HAP-1 (cell line): ENCODE measurements at regions not wholly inside any gene's neighbourhood (a gene's known extent, or its start where the extent isn't known, plus 50 kb on each side); places are given as distances from the start of the nearest gene placed in this dataset.

Experiments
- DNase-seq, 2 experiments: peaks; one replicate each; pipeline ENCODE4 v3.0.0-alpha.2; 2016 to 2020; ENCODE audit warnings: low spot score in 2 of 2
- H3K27me3 ChIP-seq: fragments of 250-450 bp; sonication (Bioruptor Pico); 2 replicates; pipeline ENCODE4 v1.5.1; 2020; ENCODE audit warnings: low read depth, mild to moderate bottlenecking, moderate library complexity
- H3K36me3 ChIP-seq: fragments of 250-450 bp; sonication (Bioruptor Pico); replicated peaks from 2 replicates; pipeline ENCODE4 v1.5.1; 2020; ENCODE audit warnings: mild to moderate bottlenecking
- H3K4me1 ChIP-seq: fragments of 250-450 bp; sonication (Bioruptor Pico); 2 replicates; pipeline ENCODE4 v1.5.1; 2020; ENCODE audit warnings: mild to moderate bottlenecking
- H3K4me3 ChIP-seq: fragments of 250-450 bp; sonication (Bioruptor Pico); 2 replicates; pipeline ENCODE4 v1.5.1; 2020; ENCODE audit warnings: mild to moderate bottlenecking, moderate library complexity
- H3K9me3 ChIP-seq: fragments of 250-450 bp; sonication (Bioruptor Pico); 2 replicates; pipeline ENCODE4 v1.5.1; 2020; ENCODE audit warnings: mild to moderate bottlenecking, moderate library complexity
- in situ Hi-C: fragments of 300-500 bp; cut with MboI; formaldehyde crosslinking; loops from 3 replicates; pipeline ENCODE4 v1.14.3; 2020; ENCODE audit warnings: low sequenced_read_pairs, inconsistent platforms, mixed read lengths

GRCh38 chrX:150037041-150037440, 98.8 kb upstream of the EOLA2 start:
- no peak for DNase-seq
- in situ Hi-C loops = no loop called here
- no peaks in the 10 kb centered on the region for H3K9me3 ChIP-seq
- H3K4me3 ChIP-seq = no peak overlapping the region
- H3K4me1 ChIP-seq = no peaks in the 10 kb centered on the region
- 0 out of 2 replicates have a peak, but pooled peaks cover 4% of the 10 kb centered on the region for H3K27me3 ChIP-seq
- no peaks in the 10 kb centered on the region for H3K36me3 ChIP-seq

GRCh38 chrX:150038315-150038714, 100.0 kb upstream of the EOLA2 start:
- no peaks in the 10 kb centered on the region for H3K9me3 ChIP-seq
- 0 out of 2 replicates have a peak, but pooled peaks cover 4% of the 10 kb centered on the region for H3K27me3 ChIP-seq
- no peaks in the 10 kb centered on the region for H3K36me3 ChIP-seq
- DNase-seq = no peak
- in situ Hi-C loops = no loop called here
- H3K4me1 ChIP-seq = no peaks in the 10 kb centered on the region
- no peak overlapping the region for H3K4me3 ChIP-seq

- Histone ChIP-seq H3K9me3 (no peaks in the 10 kb centered on the region), H3K36me3 (no peaks in the 10 kb centered on the region), H3K4me1 (no peaks in the 10 kb centered on the region), H3K4me3 (no peak overlapping the region), H3K27me3 (0 out of 2 replicates have a peak, but pooled peaks cover 4% of the 10 kb centered on the region)
- in situ Hi-C loops = no loop called here
- no peak for DNase-seq
Measured at GRCh38 chrX:150038986-150039599, 100.8 kb upstream of the EOLA2 start.

DNA sequence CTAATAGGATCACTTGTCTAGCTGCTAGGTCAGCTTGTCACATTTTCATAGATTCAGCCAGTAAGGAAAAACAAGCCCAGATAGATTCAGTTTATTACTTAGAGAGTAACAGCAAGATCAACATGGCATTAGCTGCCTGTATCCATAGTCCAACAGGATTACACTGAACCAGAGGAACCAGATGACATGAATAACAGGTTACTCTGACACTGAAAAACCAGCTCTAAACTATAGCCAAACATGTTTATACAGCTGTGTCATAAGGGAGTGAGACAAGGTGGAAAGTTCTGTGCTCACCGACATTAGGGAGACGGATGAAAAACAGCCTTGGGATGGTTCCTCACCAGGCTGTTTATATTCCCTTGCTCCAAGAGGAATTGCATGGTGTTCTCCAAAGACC, 102.9 kb upstream of the EOLA2 start:
- Histone ChIP-seq H3K9me3 (no peaks in the 10 kb centered on the region), H3K27me3 (0 out of 2 replicates have a peak, but pooled peaks cover 4% of the 10 kb centered on the region), H3K36me3 (no peaks in the 10 kb centered on the region), H3K4me3 (no peak overlapping the region), H3K4me1 (no peaks in the 10 kb centered on the region)
- no peak for DNase-seq
- in situ Hi-C loops = no loop called here

DNA sequence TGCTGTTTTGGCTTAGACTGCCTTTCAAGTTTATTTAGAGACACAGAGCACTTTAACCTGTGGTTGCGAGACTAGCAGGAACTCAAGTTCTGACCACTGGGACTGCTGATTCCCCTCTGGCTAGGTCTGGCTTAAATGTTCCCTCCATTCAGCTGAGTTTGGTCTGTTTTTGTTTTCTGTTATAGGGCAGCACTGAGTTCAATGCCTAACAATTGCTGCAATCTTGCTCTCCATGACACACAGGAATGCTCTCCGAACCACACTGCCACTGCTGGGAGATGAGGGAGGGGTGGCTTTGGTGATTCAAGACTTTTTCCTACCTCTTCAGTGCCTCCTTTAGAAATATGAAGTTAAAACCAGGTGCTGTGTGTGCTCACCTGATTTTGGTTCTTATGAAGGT, 106.3 kb upstream of the EOLA2 start:
- Histone ChIP-seq H3K4me1 (no peaks in the 10 kb centered on the region), H3K27me3 (no peaks in the 10 kb centered on the region), H3K36me3 (no peaks in the 10 kb centered on the region), H3K4me3 (no peak overlapping the region), H3K9me3 (no peaks in the 10 kb centered on the region)
- no peak for DNase-seq
- in situ Hi-C loops = no loop called here

- Histone ChIP-seq H3K4me1 (no peaks in the 10 kb centered on the region), H3K36me3 (no peaks in the 10 kb centered on the region), H3K4me3 (no peak overlapping the region), H3K27me3 (no peaks in the 10 kb centered on the region), H3K9me3 (no peaks in the 10 kb centered on the region)
- no peak for DNase-seq
- in situ Hi-C loops = no loop called here
Measured at GRCh38 chrX:150047818-150048217, 109.5 kb upstream of the EOLA2 start.

DNA sequence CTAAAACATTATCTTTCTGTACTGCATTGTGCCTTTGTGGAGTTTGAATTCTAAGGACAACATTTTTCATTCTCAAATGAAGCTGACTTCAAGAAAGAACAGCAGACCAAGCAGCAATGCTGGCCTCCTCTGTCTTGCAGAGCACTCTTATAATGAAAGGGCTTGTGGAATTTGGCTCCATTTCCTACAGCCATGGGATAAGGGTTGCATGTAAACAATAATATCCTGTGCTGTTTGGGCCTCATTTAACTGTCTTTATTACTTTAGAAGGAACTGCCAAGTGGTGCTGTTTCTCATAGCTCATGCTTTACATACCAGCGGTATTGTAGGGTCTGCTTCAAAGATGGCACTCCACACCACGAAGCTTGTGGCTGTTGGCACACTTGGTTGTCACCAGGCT, 111.4 kb upstream of the EOLA2 start:
- Histone ChIP-seq H3K36me3 (no peaks in the 10 kb centered on the region), H3K4me1 (no peaks in the 10 kb centered on the region), H3K4me3 (no peak overlapping the region), H3K9me3 (no peaks in the 10 kb centered on the region), H3K27me3 (no peaks in the 10 kb centered on the region)
- in situ Hi-C loops = no loop called here
- DNase-seq = no peak

DNA sequence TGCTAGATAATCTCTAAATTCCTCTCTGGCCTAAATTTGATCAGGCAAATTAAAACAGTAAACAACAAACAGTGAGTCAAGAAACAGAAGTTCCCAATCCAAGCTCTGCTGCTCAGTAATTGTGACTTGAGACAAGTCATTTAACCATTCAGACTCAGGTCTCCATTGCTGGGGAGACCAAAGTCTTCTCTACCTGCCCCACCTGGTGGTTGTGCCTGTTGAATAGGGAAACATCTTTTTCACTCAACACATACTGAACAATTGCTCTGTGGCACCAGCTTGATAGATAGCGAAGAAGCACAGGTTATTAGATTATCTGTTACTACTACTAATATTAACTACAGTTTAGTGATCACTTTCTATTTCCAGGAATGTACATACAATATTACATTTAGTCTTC, 112.1 kb upstream of the EOLA2 start:
- H3K4me1 ChIP-seq = no peaks in the 10 kb centered on the region
- in situ Hi-C loops = no loop called here
- no peak for DNase-seq
- no peak overlapping the region for H3K4me3 ChIP-seq
- H3K36me3 ChIP-seq = no peaks in the 10 kb centered on the region
- H3K9me3 ChIP-seq = no peaks in the 10 kb centered on the region
- no peaks in the 10 kb centered on the region for H3K27me3 ChIP-seq

DNA sequence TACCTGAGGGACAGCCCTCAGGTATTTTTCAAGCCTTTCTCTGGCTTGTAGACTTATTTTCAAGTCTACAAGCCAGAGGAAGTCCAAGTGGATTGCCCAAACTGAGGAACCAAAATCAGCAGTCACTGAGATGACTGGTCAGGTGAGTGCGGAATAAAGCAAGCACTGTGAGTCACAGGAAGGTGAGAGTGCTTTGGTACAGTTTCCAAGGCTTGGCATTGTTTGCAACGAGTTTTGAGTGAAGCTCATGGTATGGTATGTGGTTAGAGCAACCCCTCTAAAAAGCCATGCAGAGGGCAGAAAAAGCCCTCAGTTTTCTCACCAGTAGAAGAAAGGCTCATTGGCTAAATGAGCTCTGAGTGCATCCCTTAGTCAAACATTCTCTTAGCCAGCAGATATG, 112.8 kb upstream of the EOLA2 start:
- Histone ChIP-seq H3K4me1 (no peaks in the 10 kb centered on the region), H3K27me3 (no peaks in the 10 kb centered on the region), H3K9me3 (no peaks in the 10 kb centered on the region), H3K36me3 (no peaks in the 10 kb centered on the region), H3K4me3 (no peak overlapping the region)
- in situ Hi-C loops = no loop called here
- DNase-seq = no peak

GRCh38 chrX:150052226-150052625, 113.9 kb upstream of the EOLA2 start:
- in situ Hi-C loops = no loop called here
- H3K9me3 ChIP-seq = no peaks in the 10 kb centered on the region
- no peaks in the 10 kb centered on the region for H3K4me1 ChIP-seq
- no peaks in the 10 kb centered on the region for H3K27me3 ChIP-seq
- H3K36me3 ChIP-seq = no peaks in the 10 kb centered on the region
- DNase-seq = no peak
- no peak overlapping the region for H3K4me3 ChIP-seq

GRCh38 chrX:150058728-150059127, 120.4 kb upstream of the EOLA2 start:
- Histone ChIP-seq H3K27me3 (0 out of 2 replicates have a peak, but pooled peaks cover 2% of the 10 kb centered on the region), H3K36me3 (no peaks in the 10 kb centered on the region), H3K9me3 (no peaks in the 10 kb centered on the region), H3K4me1 (no peaks in the 10 kb centered on the region), H3K4me3 (no peak overlapping the region)
- DNase-seq = no peak
- in situ Hi-C loops = no loop called here

- in situ Hi-C loops = no loop called here
- no peak overlapping the region for H3K4me3 ChIP-seq
Measured at GRCh38 chrX:150060406-150060805, 122.1 kb upstream of the EOLA2 start.

GRCh38 chrX:150062292-150063137, 124.2 kb upstream of the EOLA2 start:
- H3K9me3 ChIP-seq = no peaks in the 10 kb centered on the region
- no peaks in the 10 kb centered on the region for H3K36me3 ChIP-seq
- 0 out of 2 replicates have a peak, but pooled peaks cover 2% of the 10 kb centered on the region for H3K27me3 ChIP-seq
- H3K4me1 ChIP-seq = no peaks in the 10 kb centered on the region
- no peak for DNase-seq
- H3K4me3 ChIP-seq = no peak overlapping the region
- in situ Hi-C loops = no loop called here

More at GRCh38 chrX:150060406-150060805, 122.1 kb upstream of the EOLA2 start:
- 0 out of 2 replicates have a peak, but pooled peaks cover 2% of the 10 kb centered on the region for H3K27me3 ChIP-seq
- no peaks in the 10 kb centered on the region for H3K4me1 ChIP-seq
- H3K36me3 ChIP-seq = no peaks in the 10 kb centered on the region
- H3K9me3 ChIP-seq = no peaks in the 10 kb centered on the region
- DNase-seq = no peak

- no peak overlapping the region for H3K4me3 ChIP-seq
- H3K9me3 ChIP-seq = no peaks in the 10 kb centered on the region
- H3K27me3 ChIP-seq = 0 out of 2 replicates have a peak, but pooled peaks cover 2% of the 10 kb centered on the region
- DNase-seq = no peak
- in situ Hi-C loops = no loop called here
- H3K36me3 ChIP-seq = no peaks in the 10 kb centered on the region
- H3K4me1 ChIP-seq = no peaks in the 10 kb centered on the region
Measured at GRCh38 chrX:150063138-150063518, 124.8 kb upstream of the EOLA2 start.
